ENCODE measurements at regions not wholly inside any gene's neighbourhood (a gene's known extent, or its start where the extent isn't known, plus 50 kb on each side); places are given as distances from the start of the nearest gene placed in this dataset.

GRCh38 chr1:81587426-81587825 is 213.3 kb upstream of the ADGRL2 start:
- TF ChIP-seq SUZ12 (IDR thresholded peaks at IDR 0.05; ENCODE audit: extremely low read depth, insufficient read depth, insufficient read length) (no peak), YY1 (IDR thresholded peaks at IDR 0.05; ENCODE audit: insufficient read depth, insufficient read length) (no peak), ZNF274 (IDR thresholded peaks at IDR 0.05; ENCODE audit: low read depth, low read length) (no peak)
